GM12878 (cell line): ENCODE measurements at regions not wholly inside any gene's neighbourhood (a gene's known extent, or its start where the extent isn't known, plus 50 kb on each side); places are given as distances from the start of the nearest gene placed in this dataset.

Experiments
- ATAC-seq: fragments of 200-7000 bp; cut with Tn5 transposase; 3 replicates; pipeline ENCODE4 v1.9.1; 2020; ENCODE audit warnings: mild to moderate bottlenecking, moderate library complexity
- BruUV-seq: library from RNA; stranded (reverse); fragments of 400-500 nt; replicated peaks from 2 replicates; lab custom pipeline; 2021; lab: Mats Ljungman, UMichigan
- CTCF ChIA-PET: fragments of 300-600 bp; sonication (Branson Sonifier 250); formaldehyde crosslinking; extraction: SDS; loops from one replicate; lab custom pipeline; 2021; ENCODE audit warnings: inconsistent platforms; lab: Yijun Ruan, JAX
- POLR2A ChIA-PET: fragments of 350-600 bp; formaldehyde crosslinking; extraction: SDS; loops from one replicate; lab custom pipeline; 2021; ENCODE audit warnings: inconsistent platforms; lab: Charles Lee
- RAD21 ChIA-PET: fragments of 300-600 bp; sonication (Branson Sonifier 250); formaldehyde crosslinking; loops from one replicate; lab custom pipeline; 2023; ENCODE audit warnings: antibody characterized with exemption; ENCODE audit not compliant: unreplicated experiment; lab: Charles Lee
- SMC1A ChIA-PET: fragments of 300-600 bp; sonication (Branson Sonifier 250); formaldehyde crosslinking; loops from one replicate; lab custom pipeline; 2023; ENCODE audit not compliant: unreplicated experiment, uncharacterized antibody; lab: Charles Lee
- DNase-seq: peaks from one replicate; pipeline ENCODE4 v3.0.0-alpha.2; 2011; ENCODE audit warnings: low read depth, low spot score
- FAIRE-seq: peaks from 3 replicates; lab custom pipeline; 2011; peaks lifted over from hg19 to GRCh38; lab: Jason Lieb, UNC
- H2AFZ ChIP-seq: 2 replicates; pipeline ENCODE4 v1.6.0; 2011; ENCODE audit warnings: low read depth, low read length, control low read depth; ENCODE audit not compliant: control insufficient read depth
- H3K27ac ChIP-seq: 2 replicates; pipeline ENCODE4 v1.5.1; 2011; ENCODE audit warnings: control low read depth; ENCODE audit not compliant: control insufficient read depth, insufficient read depth
- H3K27me3 ChIP-seq, 2 experiments: replicated peaks in 1 of 2; 2 replicates each; pipeline versions ENCODE4 v1.6.0 to v1.6.1; 2011; ENCODE audit warnings: low read length in 1 of 2; ENCODE audit not compliant: control insufficient read depth in 2 of 2, insufficient read depth in 2 of 2
- H3K36me3 ChIP-seq, 2 experiments: 2 replicates each; pipeline ENCODE4 v1.5.1; 2011; ENCODE audit warnings: low read length in 1 of 2; ENCODE audit not compliant: control insufficient read depth in 2 of 2, insufficient read depth in 2 of 2
- H3K4me1 ChIP-seq: 2 replicates; pipeline ENCODE4 v1.6.1; 2011; ENCODE audit warnings: mild to moderate bottlenecking, low read length, moderate library complexity, mixed read lengths; ENCODE audit not compliant: control insufficient read depth, insufficient read depth
- H3K4me2 ChIP-seq: 2 replicates; pipeline ENCODE4 v1.6.0; 2011; ENCODE audit warnings: control low read depth; ENCODE audit not compliant: control insufficient read depth, insufficient read depth
- H3K4me3 ChIP-seq: fragments of 200-600 bp; sonication (generic); 2 replicates; pipeline ENCODE4 v1.5.1; 2016
- H3K79me2 ChIP-seq: 2 replicates; pipeline ENCODE4 v1.6.0; 2011; ENCODE audit warnings: low read length; ENCODE audit not compliant: control insufficient read depth, insufficient read depth
- H3K9ac ChIP-seq: 2 replicates; pipeline ENCODE4 v1.8.0; 2011; ENCODE audit warnings: low read length, control low read depth, mixed read lengths; ENCODE audit not compliant: control insufficient read depth, insufficient read depth
- H3K9me3 ChIP-seq: replicated peaks from 3 replicates; pipeline ENCODE4 v1.5.1; 2011; ENCODE audit warnings: mild to moderate bottlenecking, low read length; ENCODE audit not compliant: control insufficient read depth, insufficient read depth
- H4K20me1 ChIP-seq: 2 replicates; pipeline ENCODE4 v1.6.0; 2011; ENCODE audit not compliant: control insufficient read depth, insufficient read depth
- BRCA1 ChIP-seq: IDR thresholded peaks from 2 replicates; pipeline ENCODE4 v1.6.1; 2011; ENCODE audit warnings: low read depth, low read length, improper control_type of control experiment
- ESRRA ChIP-seq: IDR thresholded peaks from 2 replicates; pipeline ENCODE4 v1.6.1; 2012; ENCODE audit warnings: mild to moderate bottlenecking, low read length, improper control_type of control experiment
- GATAD2B ChIP-seq: fragments of 450-650 bp; conservative IDR thresholded peaks from 2 replicates; pipeline ENCODE4 v1.6.1; 2017; ENCODE audit warnings: low read depth, mild to moderate bottlenecking, moderate library complexity
- IKZF1 ChIP-seq: fragments of 450-650 bp; conservative IDR thresholded peaks from 2 replicates; pipeline ENCODE4 v1.6.1; 2017; ENCODE audit warnings: antibody characterized with exemption, mild to moderate bottlenecking
- KDM1A ChIP-seq: fragments of 200-600 bp; sonication (generic); IDR thresholded peaks from 2 replicates; pipeline ENCODE4 v1.6.1; 2016; ENCODE audit warnings: borderline replicate concordance
- MTA3 ChIP-seq: IDR thresholded peaks from 2 replicates; pipeline ENCODE4 v1.6.1; 2012; ENCODE audit warnings: low read length, inconsistent platforms, borderline replicate concordance
- NFYB ChIP-seq: IDR thresholded peaks from 2 replicates; pipeline ENCODE4 v1.6.1; 2011; ENCODE audit warnings: low read depth, mild to moderate bottlenecking, low read length, improper control_type of control experiment, moderate library complexity; ENCODE audit not compliant: insufficient read depth
- NR2C1 ChIP-seq: fragments of 450-650 bp; IDR thresholded peaks from 2 replicates; pipeline ENCODE4 v1.6.1; 2017; ENCODE audit warnings: antibody characterized with exemption, mild to moderate bottlenecking, moderate library complexity
- NR2C2 ChIP-seq: IDR thresholded peaks from 2 replicates; pipeline ENCODE4 v1.6.1; 2011; ENCODE audit warnings: borderline replicate concordance, low read depth; ENCODE audit not compliant: control insufficient read depth, insufficient read length
- SREBF2 ChIP-seq: IDR thresholded peaks from 2 replicates; pipeline ENCODE4 v1.6.1; 2012; ENCODE audit warnings: mild to moderate bottlenecking, low read length
- ZSCAN29 ChIP-seq: fragments of 450-650 bp; IDR thresholded peaks from 2 replicates; pipeline ENCODE4 v1.6.1; 2017; ENCODE audit warnings: mild to moderate bottlenecking, moderate library complexity
- WGBS: methylation state at CpG from one replicate; pipeline ENCODE4 v1.1.6; 2016; ENCODE audit warnings: low lambda C conversion rate; ENCODE audit not compliant: insufficient replicate concordance, insufficient coverage; ENCODE audit errors: missing lambda C conversion rate; 5-methylcytosine and 5-hydroxymethylcytosine counted together
- in situ Hi-C: fragments of 300-500 bp; cut with MboI; formaldehyde crosslinking; loops from 9 replicates; pipeline ENCODE4 v1.14.3; 2018; ENCODE audit warnings: mixed read lengths
- intact Hi-C: fragments of 100-400 bp; cut with micrococcal nuclease; formaldehyde crosslinking; loops from one replicate; pipeline ENCODE4 v1.14.2; 2022; ENCODE audit not compliant: unreplicated experiment
- TF ChIP-seq, protein P1 (sequence below): IDR thresholded peaks from 2 replicates; pipeline ENCODE4 v1.6.1; 2011; ENCODE audit warnings: borderline replicate concordance, low read depth, mild to moderate bottlenecking, moderate library complexity, low read length; ENCODE audit not compliant: insufficient read depth, poor library complexity, severe bottlenecking

DNA sequence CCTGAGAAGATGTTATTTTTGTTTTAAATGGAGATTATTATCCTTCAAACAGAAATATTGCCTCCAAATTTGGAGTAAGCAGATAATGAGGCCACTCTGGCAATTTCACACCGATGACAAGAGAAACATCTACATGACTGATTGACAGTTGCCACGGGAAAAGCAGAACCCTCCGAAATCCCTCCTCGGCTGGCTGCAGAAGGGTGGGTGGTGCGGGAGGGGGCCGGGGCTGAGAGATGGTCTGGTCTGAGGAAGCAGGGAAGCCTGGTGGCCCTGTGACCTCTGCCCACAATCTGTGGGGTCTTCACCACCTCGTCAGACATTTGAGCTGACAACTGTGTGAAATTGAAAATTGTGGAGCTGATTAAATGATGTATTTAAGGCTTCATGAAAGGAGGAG lies 503.2 kb downstream of the MN1 start:
- TF ChIP-seq NR2C2, result no peak
- TF ChIP-seq ZSCAN29, result no peak
- intact Hi-C loops, result no loop called here
- Histone ChIP-seq H3K27me3 (no peaks in the 10 kb centered on the region; a peak in 1 of 4 replicates), H3K27ac (no peak overlapping the region), H3K4me2 (no peak overlapping the region), H3K36me3 (no peaks in the 10 kb centered on the region), H2AFZ (no peak overlapping the region), H3K4me3 (no peak overlapping the region), H4K20me1 (no peaks in the 10 kb centered on the region), H3K79me2 (no peaks in the 10 kb centered on the region), H3K4me1 (no peaks in the 10 kb centered on the region), H3K9me3 (no peaks in the 10 kb centered on the region), H3K9ac (no peak overlapping the region)
- ChIA-PET POLR2A (no interaction called here), CTCF (no interaction called here), SMC1A (no interaction called here), RAD21 (no interaction called here)
- no peak for DNase-seq
- no TSS peak for BruUV-seq
- WGBS, result 1% methylated on average over 7 of the region's 7 CpGs
- FAIRE-seq, result no peak
- ATAC-seq, result no peak
- in situ Hi-C loops, result no loop called here

DNA sequence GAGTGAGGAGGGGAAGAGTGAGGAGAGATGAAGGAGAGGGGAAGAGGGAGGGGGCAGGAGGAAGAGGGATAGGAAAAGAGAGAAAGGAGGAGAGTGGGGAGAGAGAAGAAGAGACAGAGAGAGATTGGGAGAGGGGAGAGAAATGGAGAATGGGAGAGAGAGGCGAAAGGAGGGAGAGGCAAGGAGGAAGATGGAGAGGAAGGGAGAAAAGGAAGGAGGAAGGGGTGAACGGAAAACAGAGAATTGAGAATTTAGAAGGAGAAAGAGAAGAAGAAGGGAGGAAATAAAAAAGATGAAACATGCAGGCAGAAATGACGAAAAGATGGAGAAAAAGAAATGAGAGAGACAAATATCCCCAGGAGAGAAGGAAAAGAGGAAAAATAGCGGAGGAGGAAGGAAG lies 502.8 kb downstream of the MN1 start:
- Histone ChIP-seq H3K79me2 (no peaks in the 10 kb centered on the region), H3K9ac (no peak overlapping the region), H3K4me3 (no peak overlapping the region), H3K9me3 (no peaks in the 10 kb centered on the region), H3K36me3 (no peaks in the 10 kb centered on the region), H3K4me2 (no peak overlapping the region), H3K27me3 (no peaks in the 10 kb centered on the region; a peak in 1 of 4 replicates), H3K27ac (no peak overlapping the region), H2AFZ (no peak overlapping the region), H4K20me1 (no peaks in the 10 kb centered on the region), H3K4me1 (no peaks in the 10 kb centered on the region)
- ChIA-PET RAD21 (no interaction called here), CTCF (no interaction called here), SMC1A (no interaction called here), POLR2A (no interaction called here)
- in situ Hi-C loops, result no loop called here
- 0% methylated on average over 3 of the region's 4 CpGs for WGBS
- no peak for DNase-seq
- no peak for TF ChIP-seq KDM1A
- no peak for TF ChIP-seq NR2C1
- no peak for TF ChIP-seq BRCA1
- TF ChIP-seq IKZF1, result no peak
- no peak for TF ChIP-seq SREBF2
- TF ChIP-seq NFYB, result no peak
- no peak for TF ChIP-seq MTA3
- no peak for TF ChIP-seq GATAD2B
- TF ChIP-seq, protein P1, sequence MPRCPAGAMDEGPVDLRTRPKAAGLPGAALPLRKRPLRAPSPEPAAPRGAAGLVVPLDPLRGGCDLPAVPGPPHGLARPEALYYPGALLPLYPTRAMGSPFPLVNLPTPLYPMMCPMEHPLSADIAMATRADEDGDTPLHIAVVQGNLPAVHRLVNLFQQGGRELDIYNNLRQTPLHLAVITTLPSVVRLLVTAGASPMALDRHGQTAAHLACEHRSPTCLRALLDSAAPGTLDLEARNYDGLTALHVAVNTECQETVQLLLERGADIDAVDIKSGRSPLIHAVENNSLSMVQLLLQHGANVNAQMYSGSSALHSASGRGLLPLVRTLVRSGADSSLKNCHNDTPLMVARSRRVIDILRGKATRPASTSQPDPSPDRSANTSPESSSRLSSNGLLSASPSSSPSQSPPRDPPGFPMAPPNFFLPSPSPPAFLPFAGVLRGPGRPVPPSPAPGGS, result no peak
- no peak for TF ChIP-seq ESRRA
- no peak for ATAC-seq
- BruUV-seq, result no TSS peak
- intact Hi-C loops, result no loop called here
- no peak for FAIRE-seq
